Upper lobe of left lung (tissue), 6 donors: ENCODE measurements at regions not wholly inside any gene's neighbourhood (a gene's known extent, or its start where the extent isn't known, plus 50 kb on each side); places are given as distances from the start of the nearest gene placed in this dataset.

ENCODE experiments used
- ATAC-seq, 2 donors: fragments of 200-7000 bp; cut with Tn5 transposase; one replicate each; pipeline ENCODE4 v1.9.1; 2022; ENCODE audit warnings: mild to moderate bottlenecking in 2 of 2, moderate library complexity in 2 of 2; ENCODE audit not compliant: low FRiP score in 2 of 2
- DNase-seq, 2 donors: peaks; one replicate each; pipeline ENCODE4 v3.0.0-alpha.2; 2019 to 2020
- H3K27ac ChIP-seq, 4 donors: fragments of 200-600 bp; sonication (generic); one replicate each; pipeline ENCODE4 v1.5.1; 2016 to 2019
- H3K27me3 ChIP-seq, 4 donors: fragments of 200-600 bp; sonication (generic); one replicate each; pipeline ENCODE4 v1.5.1; 2017 to 2019
- H3K36me3 ChIP-seq, 4 donors: fragments of 200-600 bp; sonication (generic); one replicate each; pipeline ENCODE4 v1.5.1; 2016 to 2019
- H3K4me1 ChIP-seq, 4 donors: fragments of 200-600 bp; sonication (generic); one replicate each; pipeline ENCODE4 v1.5.1; 2018 to 2019
- H3K4me3 ChIP-seq, 4 donors: fragments of 200-600 bp; sonication (generic); one replicate each; pipeline ENCODE4 v1.5.1; 2017 to 2019; ENCODE audit warnings: mild to moderate bottlenecking in 2 of 4, moderate library complexity in 1 of 4
- H3K9me3 ChIP-seq, 4 donors: fragments of 200-600 bp; sonication (generic); one replicate each; pipeline ENCODE4 v1.5.1; 2018 to 2019
- CTCF ChIP-seq, 6 experiments: fragments of 450-650 bp in 4 of 6; fragments of 200-600 bp in 2 of 6; sonication (generic) in 2 of 6; IDR thresholded peaks; one replicate each; pipeline ENCODE4 v1.5.1; 2016 to 2019; ENCODE audit warnings: antibody characterized with exemption in 6 of 6
- EP300 ChIP-seq, 4 donors: sonication (generic); formaldehyde crosslinking; IDR thresholded peaks; one replicate each; pipeline ENCODE4 v1.5.1; 2017; ENCODE audit warnings: antibody characterized with exemption in 4 of 4, control low read depth in 2 of 4
- POLR2A ChIP-seq, 4 donors: fragments of 450-650 bp; IDR thresholded peaks; one replicate each; pipeline ENCODE4 v1.5.1; 2016 to 2017; ENCODE audit warnings: antibody characterized with exemption in 4 of 4, mild to moderate bottlenecking in 2 of 4
- POLR2AphosphoS5 ChIP-seq, 2 donors: sonication (generic); formaldehyde crosslinking; IDR thresholded peaks; one replicate each; pipeline ENCODE4 v1.5.1; 2017; ENCODE audit warnings: antibody characterized with exemption in 2 of 2
- WGBS, 2 donors: methylation state at CpG; one replicate each; pipeline ENCODE4 v1.1.5; 2017 to 2018; 5-methylcytosine and 5-hydroxymethylcytosine counted together
- donor health status: DM: no; HTN: no; CAD: no; lungs with moderate emphysema.
- donor health status: DM: no; HTN: yes; CAD: no; lungs with severe emphysema.

DNA sequence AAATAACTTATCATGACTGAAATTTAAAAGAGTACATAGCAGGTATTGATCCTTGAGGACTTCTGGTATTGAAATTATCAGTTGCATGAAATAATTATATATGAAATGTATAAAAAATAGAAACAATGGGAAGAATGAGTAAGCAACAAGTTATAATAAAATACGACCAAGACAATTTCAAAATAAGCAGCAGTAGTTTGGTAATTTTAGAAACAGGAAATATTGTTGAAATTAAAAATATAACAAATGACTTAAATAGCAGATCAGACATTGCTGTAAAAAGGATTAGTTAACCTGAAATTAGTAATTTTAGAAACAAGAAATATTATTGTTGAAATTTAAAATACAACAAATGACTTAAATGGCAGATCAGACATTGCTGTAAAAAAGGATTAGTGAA lies 152.3 kb downstream of the BTC start:
- TF ChIP-seq POLR2AphosphoS5 (IDR thresholded peaks at IDR 0.05): no peak
- TF ChIP-seq EP300 (IDR thresholded peaks at IDR 0.05): no peak
- TF ChIP-seq POLR2A (IDR thresholded peaks at IDR 0.05): no peak
- TF ChIP-seq CTCF (IDR thresholded peaks at IDR 0.05): no peak

DNA sequence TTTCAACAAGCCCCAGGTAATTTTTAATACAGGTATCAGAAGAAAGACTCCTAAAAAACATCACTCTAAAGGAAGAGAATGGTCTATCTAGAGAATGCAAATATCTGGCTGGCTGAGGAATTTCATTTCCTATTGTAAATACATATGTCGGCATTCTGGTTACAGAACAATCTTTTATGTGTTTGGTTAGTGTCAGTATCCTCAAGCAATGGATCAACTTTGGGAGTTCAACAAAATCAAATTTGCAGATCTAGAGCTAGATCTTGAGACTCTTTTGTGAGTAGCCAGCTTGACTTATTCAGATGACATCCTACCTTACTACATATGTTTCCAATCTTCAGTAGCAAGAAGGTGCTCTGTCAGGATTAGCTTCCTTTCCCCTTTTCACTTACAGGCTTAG lies 145.1 kb downstream of the BTC start:
- DNase-seq: no peak
- no peak for ATAC-seq
- Histone ChIP-seq H3K27me3 (no peaks in the 10 kb centered on the region), H3K27ac (no peak overlapping the region), H3K9me3 (no peaks in the 10 kb centered on the region), H3K4me1 (no peaks in the 10 kb centered on the region), H3K4me3 (no peak overlapping the region), H3K36me3 (no peaks in the 10 kb centered on the region)
- WGBS, 2 donors: 67 to 81% methylated on average over 1 of the region's 1 CpG
- TF ChIP-seq CTCF (IDR thresholded peaks at IDR 0.05) (no peak), EP300 (IDR thresholded peaks at IDR 0.05) (no peak), POLR2A (IDR thresholded peaks at IDR 0.05) (no peak), POLR2AphosphoS5 (IDR thresholded peaks at IDR 0.05) (no peak)

More for the DNA sequence above, 152.3 kb downstream of the BTC start:
- Histone ChIP-seq H3K27me3 (no peaks in the 10 kb centered on the region), H3K27ac (no peak overlapping the region), H3K4me3 (no peak overlapping the region), H3K4me1 (peaks cover 0 to 4% (median 0%) of the 10 kb centered on the region in 4 donors), H3K36me3 (no peaks in the 10 kb centered on the region), H3K9me3 (no peaks in the 10 kb centered on the region)
- DNase-seq (no peak), ATAC-seq (no peak)
- 33 to 48% methylated on average over 1 of the region's 1 CpG for WGBS, 2 donors

GRCh38 chr4:74651198-74651597 lies 143.1 kb downstream of the BTC start:
- H3K27ac ChIP-seq: no peak overlapping the region
- H3K27me3 ChIP-seq: no peaks in the 10 kb centered on the region
- H3K4me3 ChIP-seq: no peak overlapping the region
- H3K4me1 ChIP-seq: no peaks in the 10 kb centered on the region
- H3K36me3 ChIP-seq: no peaks in the 10 kb centered on the region
- ATAC-seq (no peak), DNase-seq (no peak)
- TF ChIP-seq POLR2AphosphoS5 (IDR thresholded peaks at IDR 0.05): no peak
- TF ChIP-seq CTCF (IDR thresholded peaks at IDR 0.05): no peak
- TF ChIP-seq POLR2A (IDR thresholded peaks at IDR 0.05): no peak
- TF ChIP-seq EP300 (IDR thresholded peaks at IDR 0.05): no peak
- no peaks in the 10 kb centered on the region for H3K9me3 ChIP-seq

DNA sequence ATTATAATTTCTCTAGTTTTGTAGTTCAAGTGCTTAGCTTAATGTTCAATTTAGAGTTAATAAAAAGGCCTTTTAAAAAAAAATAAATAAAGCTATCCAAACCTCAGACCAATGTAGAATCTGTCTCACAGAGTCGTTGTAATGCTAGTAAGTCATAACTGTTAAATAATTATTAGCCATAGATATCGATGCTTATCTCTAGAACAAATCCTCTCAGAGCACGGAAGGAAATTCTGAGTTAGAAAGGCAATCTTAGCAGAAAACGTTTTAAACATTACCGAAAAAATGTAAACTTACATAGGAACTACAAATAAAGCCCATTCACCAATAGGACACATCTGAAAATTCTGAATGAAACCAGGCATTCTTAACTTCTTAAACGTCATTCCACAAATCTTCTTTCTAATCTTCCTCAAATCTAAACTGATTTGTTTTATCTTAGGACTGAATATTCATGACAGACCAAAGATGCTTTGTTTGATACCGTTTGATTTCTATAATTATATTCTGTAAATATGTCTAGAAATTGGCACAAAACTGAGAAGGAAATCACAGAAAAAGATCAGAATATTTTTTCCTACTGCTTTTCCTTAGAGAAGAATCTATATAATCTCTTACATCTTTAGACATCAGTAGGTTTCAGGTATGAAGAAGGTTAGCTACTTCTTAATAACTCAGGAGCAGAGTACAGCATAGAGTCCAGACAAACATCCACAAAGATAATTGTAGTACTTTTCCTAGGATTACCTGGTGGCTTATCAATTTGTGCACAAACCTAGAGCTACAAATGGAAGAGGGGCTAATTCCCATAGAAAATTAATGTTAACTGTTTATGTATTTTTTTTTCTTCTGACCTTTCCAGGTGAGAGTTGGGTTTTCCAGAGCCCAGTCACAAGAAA lies 140.7 kb downstream of the BTC start:
- peaks cover 0 to 3% (median 0%) of the 10 kb centered on the region in 4 donors for H3K4me1 ChIP-seq
- ATAC-seq: no peak
- 67 to 80% methylated on average over 7 of the region's 7 CpGs for WGBS, 2 donors

More for the DNA sequence above, 140.7 kb downstream of the BTC start:
- Histone ChIP-seq H3K9me3 (no peaks in the 10 kb centered on the region), H3K4me3 (no peak overlapping the region), H3K27me3 (no peaks in the 10 kb centered on the region), H3K36me3 (no peaks in the 10 kb centered on the region), H3K27ac (no peak overlapping the region)
- DNase-seq: no peak
- TF ChIP-seq POLR2AphosphoS5 (IDR thresholded peaks at IDR 0.05) (no peak), CTCF (IDR thresholded peaks at IDR 0.05) (no peak), EP300 (IDR thresholded peaks at IDR 0.05) (no peak), POLR2A (IDR thresholded peaks at IDR 0.05) (no peak)
